ENCODE measurements at regions not wholly inside any gene's neighbourhood (a gene's known extent, or its start where the extent isn't known, plus 50 kb on each side); places are given as distances from the start of the nearest gene placed in this dataset.

DNA sequence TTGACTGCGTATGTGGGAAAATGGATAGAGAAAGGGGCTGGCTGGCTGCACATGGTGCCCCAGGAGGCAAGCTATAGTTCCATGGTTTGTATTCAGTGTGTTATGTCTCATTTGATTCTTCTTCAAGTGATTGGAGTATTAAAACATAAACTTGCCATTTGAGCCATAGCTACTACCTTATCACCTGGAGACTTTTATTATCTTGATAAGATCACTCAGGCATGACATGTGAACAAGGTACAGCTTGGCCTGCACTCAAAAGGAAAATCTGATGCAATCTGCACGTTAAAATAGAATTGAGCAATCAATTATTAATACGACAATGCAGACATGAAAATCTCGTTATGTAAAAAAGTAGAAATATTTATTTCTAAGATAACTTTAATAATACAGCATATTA lies 116.9 kb downstream of the RND3 start:
- no peak for DNase-seq

DNA sequence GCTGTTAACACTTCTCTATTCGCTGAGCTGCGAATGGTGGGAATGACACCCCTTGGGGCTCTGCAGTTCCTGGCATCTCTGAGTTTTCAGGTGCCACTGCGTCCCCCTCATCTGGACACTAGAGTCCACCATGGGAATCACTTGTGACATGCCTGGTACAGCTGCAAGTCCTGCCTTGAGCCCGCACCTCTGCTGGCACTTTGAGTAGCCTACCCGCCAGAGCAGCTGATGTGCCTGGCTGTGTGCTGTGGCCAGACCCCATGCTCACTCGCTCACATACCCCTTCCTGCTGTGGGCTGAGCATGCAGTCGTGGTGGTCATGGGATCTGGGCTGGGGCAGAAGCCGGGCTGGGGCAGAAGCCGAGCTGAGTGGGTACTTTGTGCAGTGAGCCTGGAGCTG lies 117.6 kb downstream of the RND3 start:
- DNase-seq, result no peak

DNA sequence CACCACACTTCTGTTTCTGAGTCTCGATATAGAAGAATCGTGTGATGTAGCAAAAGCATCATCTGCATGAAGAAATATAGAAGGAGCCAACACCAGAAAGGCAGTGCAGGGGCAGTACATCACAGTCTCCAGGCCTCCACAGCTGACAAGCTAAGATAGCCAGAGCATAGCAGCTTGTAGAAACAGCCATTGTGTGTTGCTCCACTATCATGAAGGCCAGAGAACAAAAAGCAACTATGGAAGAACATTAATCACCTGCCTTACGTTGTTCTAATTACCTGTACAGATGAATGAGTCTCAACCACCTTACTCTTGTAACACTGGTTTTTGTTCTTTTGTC lies 129.0 kb downstream of the RND3 start:
- DNase-seq, result no peak

DNA sequence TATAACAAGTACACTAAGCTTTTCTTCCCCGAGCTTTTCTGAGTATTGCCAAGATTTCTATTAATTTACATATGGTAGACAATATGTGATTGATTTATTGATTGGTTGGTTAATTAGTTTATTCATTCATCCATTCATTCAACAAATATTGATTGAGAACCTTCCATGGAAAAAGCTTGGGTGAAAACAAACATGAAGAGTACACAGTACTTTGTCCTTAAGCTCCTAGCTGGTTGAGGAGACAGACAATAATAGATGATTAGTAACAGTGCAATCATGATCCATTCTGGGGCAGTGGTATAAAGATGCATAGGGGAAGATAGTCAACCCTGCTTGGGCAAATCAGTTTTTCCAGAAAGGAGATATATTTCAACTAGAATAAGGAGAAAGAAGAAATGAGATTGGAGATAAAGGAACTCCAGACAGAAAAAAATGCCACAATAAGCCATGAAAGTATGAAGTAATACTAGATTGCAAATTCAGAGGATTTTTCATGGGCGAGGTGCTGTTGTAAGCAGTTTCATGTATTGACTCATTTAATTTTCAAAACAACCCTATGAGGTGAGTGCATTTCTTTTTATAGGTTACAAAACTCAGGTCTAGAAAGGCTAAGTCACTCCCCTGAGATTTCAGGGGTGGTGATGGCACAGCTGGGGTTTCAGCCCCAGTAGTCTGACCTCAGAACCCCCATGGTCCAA lies 129.5 kb downstream of the RND3 start:
- peak; percentile 8 for DNase-seq

DNA sequence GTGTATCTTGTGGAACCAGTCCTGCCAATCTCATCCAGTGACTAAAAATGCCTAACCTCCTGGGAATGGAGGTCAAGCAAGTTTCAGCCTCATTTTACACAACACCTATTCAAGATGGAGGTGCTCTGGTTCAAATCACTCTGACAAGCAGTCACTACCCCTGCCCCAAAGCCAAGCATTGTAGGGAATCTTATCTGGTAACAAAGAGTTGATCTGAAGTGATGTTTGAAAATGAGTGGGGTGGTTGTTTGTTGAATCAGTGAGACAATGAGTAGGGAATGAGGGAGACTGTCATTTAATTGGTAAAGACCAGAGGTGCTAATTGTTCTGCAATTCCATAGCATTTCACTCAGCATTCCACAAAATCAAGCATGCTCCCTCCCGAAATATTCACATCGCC lies 132.0 kb downstream of the RND3 start:
- no peak for DNase-seq

DNA sequence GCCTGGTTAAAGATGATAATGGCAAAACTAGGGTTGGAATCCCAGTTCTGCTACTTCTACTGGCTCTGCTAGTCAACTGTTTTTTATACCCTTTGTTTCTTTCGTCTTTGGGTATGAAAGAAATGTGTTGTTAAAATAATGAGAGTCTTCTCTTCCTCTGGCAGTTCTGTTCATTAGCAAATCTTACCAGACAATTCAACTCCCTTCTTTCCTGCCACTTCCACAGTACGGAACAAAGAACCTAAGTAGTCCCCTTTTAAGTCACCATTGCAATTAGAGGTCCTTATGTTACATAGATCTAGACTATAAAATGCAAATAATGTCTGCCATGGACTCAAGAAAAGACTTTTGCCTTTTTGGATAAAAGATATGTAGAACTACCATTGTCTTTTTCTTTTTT lies 134.1 kb downstream of the RND3 start:
- no peak for DNase-seq

DNA sequence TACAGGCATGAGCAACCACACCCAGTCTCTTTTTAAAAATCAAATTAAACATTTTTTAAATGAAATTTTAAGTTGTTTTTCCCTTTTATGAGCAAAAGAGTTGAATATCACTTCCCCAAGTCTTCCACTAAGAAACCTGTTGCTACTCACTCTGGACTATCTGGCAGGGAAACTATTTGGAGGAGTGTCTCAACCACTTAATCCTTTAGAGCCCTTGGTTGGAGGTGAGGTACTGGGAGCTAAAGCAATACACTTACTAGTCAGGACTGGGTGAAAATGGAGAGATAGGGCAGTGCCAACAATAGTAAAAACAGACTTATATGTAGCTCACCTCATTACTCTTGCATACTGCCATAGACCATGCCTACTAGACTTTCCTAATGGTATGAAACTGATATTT lies 135.5 kb downstream of the RND3 start:
- no peak for DNase-seq

DNA sequence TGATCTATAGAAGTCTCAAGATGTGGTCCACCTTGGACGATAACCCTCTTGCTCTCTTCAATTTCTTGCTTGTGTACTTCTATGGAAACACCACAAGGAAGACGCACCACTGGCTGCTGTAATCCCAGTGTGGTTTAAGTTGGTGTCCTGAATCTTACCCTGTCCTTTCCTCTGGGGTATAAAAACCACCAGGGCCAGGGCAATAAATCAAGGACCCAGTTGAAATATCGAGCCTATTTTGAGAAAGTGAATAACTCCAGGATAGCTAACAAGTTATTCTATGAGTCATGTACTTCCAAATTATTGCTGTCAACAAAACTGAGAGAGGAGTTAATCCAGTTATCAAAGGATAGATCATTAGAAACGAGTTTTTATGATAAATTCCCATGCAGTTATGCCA lies 137.0 kb downstream of the RND3 start:
- DNase-seq, result peak; percentile 14

DNA sequence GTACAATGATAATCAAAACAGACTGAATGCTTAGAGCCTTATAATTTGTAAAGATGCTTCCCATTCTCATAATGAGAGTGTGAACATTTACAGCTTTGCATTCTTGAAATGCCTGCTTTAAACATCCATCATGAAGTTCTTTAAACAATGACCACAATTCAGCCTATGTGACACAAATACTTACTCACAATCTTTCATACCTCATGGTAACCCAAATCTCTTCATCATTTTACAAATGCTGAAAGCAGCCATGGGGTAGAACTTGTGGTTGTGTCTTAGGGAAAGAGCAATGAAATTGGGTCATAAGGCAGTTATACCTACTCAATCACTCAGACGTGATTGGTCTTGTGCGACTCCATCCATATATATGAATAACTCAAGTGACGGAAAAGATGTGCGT lies 140.7 kb downstream of the RND3 start:
- peak; percentile 53 for DNase-seq

DNA sequence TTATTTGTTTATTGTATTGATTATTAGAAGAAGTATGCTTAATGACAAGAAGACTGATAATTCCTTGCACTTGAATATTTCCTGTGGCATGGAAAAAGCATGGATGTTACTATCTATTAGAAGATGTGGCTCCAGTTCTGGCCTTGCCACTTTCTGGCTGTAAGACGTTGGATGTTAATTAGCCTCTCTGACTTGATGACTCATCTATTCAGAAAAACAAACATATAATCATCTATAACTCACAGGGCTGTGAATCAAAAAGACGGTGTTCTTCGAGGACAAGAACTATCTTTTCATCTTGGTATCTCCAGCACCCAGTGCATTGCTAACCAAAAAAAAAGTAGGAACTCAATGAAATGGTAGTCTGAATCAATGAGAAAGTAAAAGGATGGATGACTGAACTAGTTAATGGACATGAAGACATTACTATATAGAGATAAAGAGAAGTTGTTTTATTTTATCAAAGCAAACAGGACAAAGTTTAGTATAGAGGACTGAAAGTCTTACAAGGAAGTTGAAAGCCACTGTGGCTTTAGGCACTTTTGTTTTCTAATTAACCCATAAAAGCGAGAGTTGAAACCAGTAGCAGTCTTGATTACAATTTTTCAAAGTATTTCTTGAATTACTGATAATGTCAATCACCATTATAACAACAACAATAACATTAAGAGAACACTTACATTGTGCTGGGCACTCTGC lies 145.3 kb downstream of the RND3 start:
- DNase-seq, result no peak

DNA sequence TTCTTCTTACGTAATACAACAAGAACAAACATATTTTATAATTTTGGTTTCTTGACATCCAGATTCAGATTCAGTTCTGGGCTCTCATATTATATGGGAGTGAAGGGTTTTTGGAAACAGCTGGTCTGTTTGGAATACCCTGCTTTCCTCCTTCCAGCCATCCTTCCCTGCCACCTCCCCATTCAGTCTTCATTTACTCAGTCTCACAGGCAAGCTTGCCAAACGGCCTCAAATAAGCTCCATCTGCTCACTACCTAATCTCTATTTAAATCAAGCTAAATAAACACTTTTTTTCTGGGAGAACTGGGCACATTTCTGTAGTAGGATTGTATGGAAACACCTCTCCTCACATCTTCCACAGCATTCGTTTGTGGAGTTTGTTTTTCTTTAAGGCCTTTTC lies 147.5 kb downstream of the RND3 start:
- DNase-seq, result peak; percentile 3

DNA sequence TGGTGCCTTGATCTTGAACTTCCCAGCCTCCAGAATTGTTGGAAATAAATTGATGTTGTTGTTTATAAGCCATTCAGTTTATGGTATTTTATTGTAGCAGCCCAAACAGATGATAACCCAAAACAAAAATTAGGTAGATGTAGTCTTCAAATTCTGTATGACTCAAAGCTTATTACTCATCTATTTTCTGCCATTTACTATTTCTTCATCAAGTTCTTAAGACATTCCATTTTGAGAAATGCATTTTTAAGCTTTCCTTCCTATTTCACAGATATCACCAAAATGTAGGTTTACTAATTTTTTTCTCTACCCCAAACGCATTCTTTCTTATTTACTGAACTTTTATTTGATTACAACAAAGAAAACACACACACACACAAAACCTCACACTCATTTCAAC lies 148.2 kb downstream of the RND3 start:
- peak; percentile 16 for DNase-seq

DNA sequence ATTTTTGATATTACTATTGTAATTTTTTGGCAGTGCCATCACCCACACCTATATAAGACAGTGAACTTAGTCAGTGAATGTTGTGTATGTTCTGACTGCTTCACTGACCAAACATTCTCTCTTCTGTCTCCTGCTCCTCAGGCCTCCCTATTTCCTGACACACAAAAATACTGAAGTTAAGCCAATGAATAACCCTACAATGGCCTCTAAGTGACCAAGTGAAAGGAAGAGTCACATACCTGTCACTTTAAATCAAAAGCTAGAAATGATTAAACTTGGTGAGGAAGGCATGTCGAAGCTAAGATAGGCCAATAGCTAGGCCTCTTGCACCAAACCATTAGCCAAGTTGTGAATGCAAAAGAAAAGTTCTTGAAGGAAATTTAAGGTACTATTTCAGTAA lies 151.9 kb downstream of the RND3 start:
- no peak for DNase-seq

DNA sequence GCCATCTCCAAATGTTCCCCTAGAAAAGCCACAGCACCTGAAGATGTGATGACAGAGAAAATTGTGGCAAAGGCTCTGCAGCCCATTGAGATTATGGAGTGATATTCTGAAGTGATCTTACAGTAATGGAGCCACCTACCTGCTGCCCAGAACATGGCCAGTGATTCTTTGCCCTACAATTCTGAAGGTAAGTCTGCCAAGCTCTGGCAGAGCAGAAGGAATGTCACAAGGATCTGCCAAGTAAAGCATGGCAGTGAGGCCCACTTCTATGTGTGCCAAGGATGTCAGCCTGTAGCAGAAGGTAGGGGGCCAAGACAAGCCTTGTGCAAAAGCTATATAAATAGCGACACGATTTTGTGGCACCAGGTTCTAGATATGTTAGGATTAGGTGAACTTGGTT lies 155.1 kb downstream of the RND3 start:
- no peak for DNase-seq

DNA sequence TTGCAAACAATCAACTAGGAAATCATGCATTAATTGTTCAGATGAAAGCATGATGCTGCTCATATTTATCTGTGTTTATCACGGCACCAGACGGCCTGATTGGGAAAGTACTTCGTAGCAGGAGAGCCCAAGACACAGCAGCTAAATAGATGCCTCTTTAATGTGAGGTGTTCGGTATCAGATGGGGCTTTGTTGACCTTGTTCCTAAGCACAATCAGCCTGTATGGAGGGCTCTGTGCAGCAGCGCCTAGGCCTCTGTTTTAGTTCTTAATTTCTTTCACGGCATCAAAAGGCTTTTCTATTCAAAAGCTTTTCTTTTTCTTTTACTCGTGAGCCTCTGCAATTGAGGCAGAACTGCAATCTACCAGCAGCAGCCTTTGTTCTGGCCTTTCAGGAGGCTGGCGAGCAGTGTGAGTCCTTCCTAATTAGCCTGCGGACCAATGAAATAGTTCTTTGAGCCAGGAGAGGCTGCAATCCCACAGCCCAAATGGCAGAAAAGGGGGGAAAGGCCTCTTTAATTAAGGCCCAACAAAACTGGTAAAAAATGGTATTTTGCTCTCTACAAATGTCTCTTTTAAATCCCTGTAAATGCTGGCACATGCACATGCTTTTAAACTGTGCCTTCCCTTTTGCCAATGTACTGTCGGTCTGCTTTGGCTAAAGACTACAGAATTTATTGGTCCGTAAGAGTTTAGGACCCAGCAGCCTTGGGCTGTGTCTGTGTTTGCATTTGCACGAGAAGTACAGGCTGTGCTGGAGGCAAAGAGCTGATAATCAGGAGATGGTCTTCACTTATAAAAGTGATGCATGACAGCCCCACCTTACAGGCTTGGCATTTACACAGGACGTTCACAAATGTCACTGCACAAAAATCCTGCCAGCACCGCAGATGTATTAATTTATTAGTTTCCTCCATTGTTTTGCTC lies 159.6 kb downstream of the RND3 start:
- DNase-seq, result no peak

DNA sequence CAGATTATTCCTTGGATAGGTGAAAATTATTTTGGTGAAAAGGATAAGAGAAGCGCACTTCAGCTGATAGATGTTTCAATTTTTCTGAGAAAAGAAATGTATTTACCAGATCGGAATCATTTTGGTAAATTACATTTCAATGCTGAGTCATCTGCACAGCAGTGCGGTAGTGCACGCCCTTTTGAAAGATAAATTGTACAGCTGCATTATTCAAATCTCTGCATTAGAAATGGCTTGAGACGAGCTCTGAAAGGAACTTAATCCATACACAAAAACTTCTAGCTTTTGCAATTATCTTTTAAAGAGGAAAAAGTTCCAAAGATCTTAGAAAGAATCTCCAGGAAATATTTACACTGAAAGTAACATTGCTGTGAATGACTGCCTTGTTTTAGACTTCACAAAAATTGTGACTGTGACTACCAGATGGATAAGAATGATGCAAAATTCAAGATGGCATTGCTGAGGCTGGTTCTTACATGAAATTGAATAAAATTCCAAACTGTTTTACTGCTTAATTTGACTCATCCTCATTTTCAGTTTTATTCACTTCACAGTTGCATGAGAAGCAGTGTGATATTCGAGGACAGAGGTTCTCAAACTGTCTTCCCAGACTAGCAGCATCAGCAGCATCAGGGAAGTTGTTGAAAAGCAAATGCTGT lies 161.7 kb downstream of the RND3 start:
- peak; percentile 15 for DNase-seq

DNA sequence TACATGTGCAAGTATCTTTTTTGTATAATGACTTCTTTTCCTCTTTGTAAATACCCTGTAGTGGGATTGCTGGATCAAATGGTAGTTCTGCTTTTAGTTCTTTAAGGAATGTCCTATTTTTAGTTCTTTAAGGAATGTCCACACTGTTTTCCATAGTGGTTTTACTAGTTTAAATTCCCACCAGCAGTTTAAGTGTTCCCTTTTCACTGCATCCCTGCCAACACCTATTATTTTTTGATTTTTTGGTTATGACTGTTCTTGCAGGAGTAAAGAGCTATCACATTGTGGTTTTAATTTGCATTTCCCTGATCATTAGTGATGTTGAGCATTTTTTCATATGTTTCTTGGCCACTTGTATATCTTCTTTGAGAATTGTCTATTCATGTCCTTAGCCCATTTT lies 164.4 kb downstream of the RND3 start:
- peak; percentile 58 for DNase-seq

DNA sequence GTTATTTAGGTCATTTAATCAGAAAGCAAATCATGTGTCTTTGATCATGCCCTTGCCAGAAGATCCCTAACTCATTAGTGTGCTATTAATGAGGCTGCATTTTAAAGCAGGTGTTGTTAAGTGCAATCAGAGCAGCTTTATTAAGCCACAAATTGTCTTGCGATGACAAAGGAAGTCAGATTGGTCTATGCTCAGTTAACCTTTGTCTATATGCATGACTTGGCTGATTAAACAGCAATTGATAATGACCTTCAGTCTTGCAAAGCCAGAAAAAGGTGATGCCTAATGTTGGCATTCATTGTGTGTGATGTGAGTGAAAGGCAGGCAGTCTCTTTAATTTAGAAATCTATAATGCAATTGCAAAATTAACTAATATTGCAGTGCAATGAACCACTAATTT lies 166.9 kb downstream of the RND3 start:
- no peak for DNase-seq

DNA sequence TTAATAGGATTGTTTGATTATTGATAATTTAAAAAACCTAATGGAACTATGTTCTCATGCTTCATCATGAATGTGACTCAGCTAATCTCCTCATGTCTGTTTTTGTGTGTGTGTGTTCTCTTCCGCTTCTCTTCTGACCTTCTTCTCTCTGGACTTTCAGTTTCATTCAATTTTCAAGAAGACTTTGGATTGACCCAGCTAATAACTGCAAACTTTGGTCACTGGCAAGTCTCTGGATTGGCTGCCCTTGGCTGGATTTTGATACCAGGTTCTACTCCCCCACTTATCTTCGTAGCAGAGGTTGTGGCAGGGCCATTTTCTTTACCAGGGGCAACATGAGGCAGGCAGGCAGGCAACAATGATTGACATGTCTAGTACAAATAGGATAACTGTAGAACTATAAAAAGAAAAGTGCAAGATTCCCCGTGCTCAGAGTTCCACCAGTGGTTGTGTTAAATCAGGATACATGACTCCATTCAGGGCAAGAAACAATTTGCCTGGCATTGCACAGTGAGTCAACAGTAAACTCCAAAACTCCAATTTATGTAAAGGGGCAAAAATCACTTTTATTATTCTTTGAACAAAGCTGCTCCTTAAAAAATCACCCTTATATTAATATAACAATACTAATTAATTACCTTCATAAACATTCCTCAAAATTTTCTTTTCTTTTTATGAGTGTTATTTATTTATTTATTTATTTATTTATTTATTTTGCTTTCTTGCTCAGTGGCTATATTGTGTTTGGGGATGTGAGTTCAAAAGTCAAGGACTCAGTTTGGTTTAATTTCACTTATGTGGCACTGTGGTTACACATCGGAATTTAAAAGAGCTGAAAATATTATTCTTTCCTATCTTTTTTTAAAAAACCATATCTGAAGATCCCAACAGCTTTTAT lies 167.6 kb downstream of the RND3 start:
- DNase-seq, result no peak

DNA sequence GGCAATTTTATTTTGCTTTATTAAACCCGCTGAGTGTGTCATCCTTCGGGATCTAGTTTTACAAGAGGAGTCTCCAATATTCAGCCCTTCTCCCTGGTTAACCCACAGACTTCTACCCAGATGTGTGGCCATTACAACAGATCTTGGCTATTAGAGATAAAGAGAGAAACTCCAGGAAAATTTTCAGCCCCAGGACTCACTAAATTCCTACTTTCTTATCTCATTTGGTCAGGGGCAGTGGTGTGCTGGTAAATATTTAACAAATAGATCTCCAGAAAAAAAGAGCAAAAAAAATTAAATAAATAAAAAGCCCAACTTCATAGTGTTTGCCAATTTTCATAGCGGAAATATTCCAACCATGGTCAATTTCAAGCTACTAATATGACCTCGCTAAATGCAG lies 168.4 kb downstream of the RND3 start:
- DNase-seq, result no peak

DNA sequence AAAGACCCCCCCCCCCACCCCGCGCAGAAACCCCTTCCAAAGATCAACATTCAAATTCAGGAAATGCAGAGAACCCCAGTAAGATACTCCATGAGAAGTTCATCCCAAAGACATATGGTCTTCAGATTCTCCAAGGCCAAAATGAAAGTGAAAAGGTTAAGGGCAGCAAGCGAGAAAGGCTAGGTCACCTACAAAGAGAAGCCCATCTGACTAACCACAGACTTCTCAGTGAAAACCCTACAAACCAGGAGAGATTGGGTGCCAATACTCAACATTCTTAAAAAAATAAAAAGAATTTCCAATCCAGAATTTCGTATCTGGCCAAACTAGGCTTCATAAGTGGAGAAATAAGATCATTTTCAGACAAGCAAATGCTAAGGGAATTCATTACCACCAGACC lies 175.2 kb downstream of the RND3 start:
- no peak for DNase-seq

Measured in fibroblast of upper back skin (primary cell).